Colonic mucosa (tissue), 4 donors: ENCODE measurements at regions not wholly inside any gene's neighbourhood (a gene's known extent, or its start where the extent isn't known, plus 50 kb on each side); places are given as distances from the start of the nearest gene placed in this dataset.

Experiments
- DNase-seq: peaks from one replicate; pipeline ENCODE4 v3.0.0-alpha.2; 2020
- H3K27ac ChIP-seq: fragments of 200-600 bp; one replicate; pipeline ENCODE4 v1.8.0; 2021
- H3K27me3 ChIP-seq: fragments of 200-600 bp; one replicate; pipeline ENCODE4 v1.8.0; 2021
- H3K36me3 ChIP-seq: fragments of 200-600 bp; one replicate; pipeline ENCODE4 v1.8.0; 2021
- H3K4me1 ChIP-seq: fragments of 200-600 bp; one replicate; pipeline ENCODE4 v1.8.0; 2021; ENCODE audit warnings: mild to moderate bottlenecking
- H3K4me3 ChIP-seq: fragments of 200-600 bp; one replicate; pipeline ENCODE4 v1.8.0; 2021
- H3K9ac ChIP-seq, 2 donors: one replicate each; pipeline ENCODE4 v1.7.0; 2013; ENCODE audit warnings: control low read depth in 2 of 2, low read depth in 2 of 2, low read length in 2 of 2
- H3K9me3 ChIP-seq: fragments of 200-600 bp; one replicate; pipeline ENCODE4 v1.8.0; 2021
- intact Hi-C: fragments of 100-400 bp; cut with DNase I; formaldehyde crosslinking; loops from one replicate; pipeline ENCODE4 v1.14.1; 2022
- TF ChIP-seq, protein P1 (sequence below): fragments of 200-600 bp; IDR thresholded peaks from one replicate; pipeline ENCODE4 v1.8.0; 2022; ENCODE audit warnings: antibody characterized with exemption, mild to moderate bottlenecking
- donor health status: healthy.
- donor health status: DM: no; HTN: no; CAD: no.
- donor health status: DM: no; HTN: no; CAD: no.

DNA sequence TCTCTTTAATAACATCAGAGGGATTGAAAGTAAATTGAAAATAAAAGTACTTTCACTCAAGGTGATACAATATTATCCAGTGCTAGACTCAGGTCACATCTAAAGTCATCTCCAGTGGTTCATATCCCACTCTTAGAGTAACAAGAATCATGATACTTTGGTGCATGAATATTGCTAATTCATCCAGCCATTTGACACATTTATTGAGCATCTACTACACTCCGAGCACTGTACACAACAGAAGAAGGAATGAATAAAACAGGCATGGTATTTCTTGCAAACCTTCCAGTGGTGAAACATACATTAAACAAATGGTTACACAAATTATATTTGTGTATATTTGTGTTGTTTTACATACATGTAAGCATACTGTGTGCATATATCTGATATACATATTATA is 116.0 kb upstream of the TMCC3 start:
- H3K9ac ChIP-seq: no peak overlapping the region
- H3K27ac ChIP-seq: no peak overlapping the region
- no peaks in the 10 kb centered on the region for H3K27me3 ChIP-seq
- peaks cover 12% of the 10 kb centered on the region for H3K4me1 ChIP-seq
- intact Hi-C loops: loop anchor here (10.0 kb wide), 1 partner anchor 222 kb away; no protein-coding TSS in a partner anchor
- TF ChIP-seq, protein P1, sequence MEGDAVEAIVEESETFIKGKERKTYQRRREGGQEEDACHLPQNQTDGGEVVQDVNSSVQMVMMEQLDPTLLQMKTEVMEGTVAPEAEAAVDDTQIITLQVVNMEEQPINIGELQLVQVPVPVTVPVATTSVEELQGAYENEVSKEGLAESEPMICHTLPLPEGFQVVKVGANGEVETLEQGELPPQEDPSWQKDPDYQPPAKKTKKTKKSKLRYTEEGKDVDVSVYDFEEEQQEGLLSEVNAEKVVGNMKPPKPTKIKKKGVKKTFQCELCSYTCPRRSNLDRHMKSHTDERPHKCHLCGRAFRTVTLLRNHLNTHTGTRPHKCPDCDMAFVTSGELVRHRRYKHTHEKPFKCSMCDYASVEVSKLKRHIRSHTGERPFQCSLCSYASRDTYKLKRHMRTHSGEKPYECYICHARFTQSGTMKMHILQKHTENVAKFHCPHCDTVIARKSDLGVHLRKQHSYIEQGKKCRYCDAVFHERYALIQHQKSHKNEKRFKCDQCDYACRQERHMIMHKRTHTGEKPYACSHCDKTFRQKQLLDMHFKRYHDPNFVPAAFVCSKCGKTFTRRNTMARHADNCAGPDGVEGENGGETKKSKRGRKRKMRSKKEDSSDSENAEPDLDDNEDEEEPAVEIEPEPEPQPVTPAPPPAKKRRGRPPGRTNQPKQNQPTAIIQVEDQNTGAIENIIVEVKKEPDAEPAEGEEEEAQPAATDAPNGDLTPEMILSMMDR: no peak
- H3K9me3 ChIP-seq: no peaks in the 10 kb centered on the region
- H3K36me3 ChIP-seq: no peaks in the 10 kb centered on the region
- no peak overlapping the region for H3K4me3 ChIP-seq
- no peak for DNase-seq

DNA sequence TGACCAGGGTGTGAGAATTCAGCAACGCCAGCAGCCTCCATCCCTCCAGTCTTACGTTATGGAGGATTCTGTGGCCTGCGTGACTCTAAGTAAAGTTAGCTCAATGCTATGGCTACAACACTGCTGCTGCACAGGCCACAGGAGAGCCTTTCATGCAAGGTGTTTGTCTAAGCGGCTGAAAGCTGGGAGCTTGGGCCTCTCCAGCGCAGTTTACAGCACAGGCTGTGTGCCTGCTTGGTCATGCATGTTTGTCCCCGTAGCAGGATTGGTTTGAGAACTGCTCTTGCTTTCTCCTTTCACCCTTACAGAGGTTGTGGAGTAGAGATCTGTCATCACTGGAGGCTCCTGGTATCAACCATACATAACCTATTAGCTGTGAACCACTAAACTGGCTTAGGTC is 113.1 kb upstream of the TMCC3 start:
- TF ChIP-seq, protein P1: no peak
- H3K36me3 ChIP-seq: no peaks in the 10 kb centered on the region
- H3K27ac ChIP-seq: no peak overlapping the region
- intact Hi-C loops: loop anchor here (10.0 kb wide), 1 partner anchor 219 kb away; no protein-coding TSS in a partner anchor
- DNase-seq: no peak
- no peak overlapping the region for H3K4me3 ChIP-seq
- H3K4me1 ChIP-seq: peaks cover under 1% of the 10 kb centered on the region
- H3K9ac ChIP-seq: no peak overlapping the region
- no peaks in the 10 kb centered on the region for H3K9me3 ChIP-seq
- no peaks in the 10 kb centered on the region for H3K27me3 ChIP-seq

DNA sequence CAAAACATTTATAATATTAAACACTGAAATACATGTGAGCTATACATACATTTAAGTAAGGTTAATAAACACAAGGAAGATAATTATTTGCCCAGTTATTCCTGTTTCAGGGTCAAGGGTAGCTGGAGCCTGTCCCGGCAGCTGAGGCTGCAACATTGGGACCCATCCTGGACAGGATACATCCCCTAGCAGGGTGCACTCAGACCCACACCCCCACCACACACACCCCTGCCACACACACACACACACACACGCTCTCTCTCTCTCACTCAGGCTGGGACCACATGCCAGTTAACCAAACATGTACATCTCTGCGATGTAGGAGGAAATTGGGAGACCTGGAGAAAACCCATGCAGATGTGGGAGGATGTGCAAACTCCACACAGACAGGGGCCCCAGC is 112.6 kb upstream of the TMCC3 start:
- Histone ChIP-seq H3K9ac (no peak overlapping the region), H3K36me3 (no peaks in the 10 kb centered on the region), H3K27ac (peak overlapping the region; percentile 45), H3K4me1 (no peaks in the 10 kb centered on the region), H3K27me3 (no peaks in the 10 kb centered on the region), H3K9me3 (no peaks in the 10 kb centered on the region), H3K4me3 (no peak overlapping the region)
- intact Hi-C loops: loop anchor here (10.0 kb wide), 1 partner anchor 218 kb away; no protein-coding TSS in a partner anchor
- DNase-seq: no peak
- TF ChIP-seq, protein P1: no peak

DNA sequence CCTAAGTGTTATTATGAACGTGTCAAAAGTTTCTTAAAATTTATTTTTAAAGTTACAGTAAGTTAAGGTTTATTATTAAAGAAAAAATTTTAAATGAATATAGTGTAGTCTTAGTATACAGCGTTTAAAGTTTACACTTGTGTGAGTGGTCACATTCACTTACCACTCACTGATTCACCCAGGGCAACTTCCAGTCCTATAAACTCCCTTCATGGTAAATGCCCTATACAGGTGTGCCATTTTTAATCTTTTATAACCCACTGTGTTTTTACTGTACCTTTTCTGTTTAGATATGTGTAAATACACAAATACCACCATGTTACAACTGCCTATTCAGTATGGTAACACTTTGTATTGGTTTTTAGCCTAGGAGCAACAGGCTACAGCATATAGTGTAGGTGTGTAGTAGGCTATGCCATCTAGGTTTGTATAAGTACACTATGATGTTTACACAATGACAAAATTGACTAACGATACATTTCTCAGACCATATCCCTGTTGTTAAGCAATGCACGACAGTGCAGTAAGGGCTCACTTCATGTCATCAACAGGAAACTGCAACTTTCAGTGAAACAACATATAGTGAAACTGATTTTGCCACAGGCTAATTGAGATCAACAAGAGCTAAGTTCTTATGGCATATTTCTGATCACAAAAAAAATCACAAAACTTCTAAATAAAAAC is 112.0 kb upstream of the TMCC3 start:
- Histone ChIP-seq H3K27me3 (no peaks in the 10 kb centered on the region), H3K4me1 (no peaks in the 10 kb centered on the region), H3K36me3 (no peaks in the 10 kb centered on the region), H3K9ac (no peak overlapping the region), H3K4me3 (no peak overlapping the region), H3K27ac (peak overlapping the region; percentile 45), H3K9me3 (no peaks in the 10 kb centered on the region)
- no peak for DNase-seq
- TF ChIP-seq, protein P1: no peak
- intact Hi-C loops: loop anchor here (10.0 kb wide), 1 partner anchor 218 kb away; no protein-coding TSS in a partner anchor

DNA sequence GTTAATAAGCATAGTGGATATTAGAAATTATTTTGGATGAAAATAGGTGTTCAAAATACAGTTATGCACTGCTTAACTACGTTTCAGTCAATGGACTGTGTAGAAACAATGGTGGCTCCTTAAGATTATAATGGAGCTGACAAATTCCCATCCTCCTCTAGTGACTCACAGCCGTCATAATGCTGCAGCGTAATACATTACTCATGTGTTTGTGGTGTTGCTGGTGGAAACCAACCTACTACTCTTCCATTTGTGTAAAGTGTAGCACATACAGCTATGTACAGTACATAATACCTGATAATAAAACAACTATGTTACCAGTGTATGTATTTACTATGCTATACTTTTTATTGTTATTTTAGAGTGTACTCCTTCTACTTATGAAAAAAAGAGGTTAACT is 111.2 kb upstream of the TMCC3 start:
- Histone ChIP-seq H3K9me3 (no peaks in the 10 kb centered on the region), H3K9ac (no peak overlapping the region), H3K4me3 (no peak overlapping the region), H3K4me1 (no peaks in the 10 kb centered on the region), H3K36me3 (no peaks in the 10 kb centered on the region), H3K27me3 (no peaks in the 10 kb centered on the region), H3K27ac (no peak overlapping the region)
- intact Hi-C loops: loop anchor here (10.0 kb wide), 1 partner anchor 217 kb away; no protein-coding TSS in a partner anchor
- TF ChIP-seq, protein P1: no peak
- DNase-seq: no peak
